Endometrial microvascular endothelial cells (primary cell): ENCODE measurements at regions not wholly inside any gene's neighbourhood (a gene's known extent, or its start where the extent isn't known, plus 50 kb on each side); places are given as distances from the start of the nearest gene placed in this dataset.

Experiments used
- in situ Hi-C: cut with HindIII; loops from 2 replicates; pipeline ENCODE4 v1.10.0; 2017; ENCODE audit warnings: low sequenced_read_pairs, low pct_unique_long_range_greater_than_20kb; ENCODE audit errors: inconsistent ontology term

DNA sequence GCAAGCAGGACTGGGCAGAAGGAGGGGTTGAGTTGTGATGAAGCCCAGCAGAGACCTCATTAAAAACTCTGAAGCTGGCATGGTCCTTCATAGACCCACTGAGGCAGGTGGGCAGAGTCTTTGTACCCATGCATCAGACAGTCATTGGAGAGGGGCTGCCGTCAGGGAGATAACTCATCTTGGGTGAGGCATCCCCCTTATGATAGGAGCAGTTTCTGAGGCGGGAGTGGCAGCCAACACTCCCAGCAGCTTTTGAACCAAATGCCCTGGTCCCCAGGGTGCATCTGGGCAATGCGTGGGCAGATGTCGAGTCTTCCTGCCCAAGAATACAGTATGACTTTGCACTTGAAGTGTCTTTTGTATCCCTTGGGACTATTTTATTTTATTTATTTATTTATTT is 68.1 kb downstream of the HTR5A start:
- in situ Hi-C loops, result no loop called here

DNA sequence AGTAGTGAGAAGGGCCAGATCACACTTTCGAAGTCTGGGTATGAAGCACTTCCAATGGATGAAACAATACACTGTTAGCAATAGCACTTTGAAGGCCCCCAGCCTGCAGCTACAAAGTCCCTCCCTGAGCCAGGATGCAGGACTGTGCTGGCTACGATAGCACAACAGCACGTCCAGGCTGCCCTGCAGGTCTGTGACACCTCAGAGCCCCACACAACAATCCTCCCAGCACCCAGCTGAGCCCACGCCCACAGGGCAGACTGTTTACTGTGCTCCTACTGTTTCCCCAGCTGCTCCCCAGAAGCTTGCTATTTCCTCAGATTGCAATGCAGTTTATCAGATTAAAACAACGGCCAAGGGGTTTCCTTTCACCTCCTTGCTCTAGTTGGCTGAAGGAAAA is 71.4 kb downstream of the HTR5A start:
- in situ Hi-C loops, result no loop called here

- in situ Hi-C loops, result no loop called here
Observed at GRCh38 chr7:155143381-155143780, 73.3 kb downstream of the HTR5A start.

DNA sequence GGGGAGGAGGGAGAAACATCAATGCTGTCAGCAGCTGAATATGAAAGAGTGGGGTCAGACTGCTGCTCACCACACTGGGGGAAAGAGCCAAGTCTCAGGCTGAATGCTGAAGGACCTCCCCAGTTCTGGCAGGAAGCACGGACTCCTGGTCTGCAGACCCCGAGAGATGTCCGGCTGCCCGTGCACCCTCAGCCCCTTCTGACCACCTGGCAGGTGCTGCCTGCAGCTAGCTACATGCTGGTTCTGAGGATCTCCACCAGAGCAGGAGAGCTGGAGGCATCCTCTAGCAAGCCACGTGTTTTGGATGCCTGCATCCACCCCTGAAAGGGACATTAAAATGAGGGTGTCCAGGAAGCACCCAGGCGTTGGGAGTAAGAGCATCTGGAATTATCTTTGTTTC is 74.2 kb downstream of the HTR5A start:
- in situ Hi-C loops, result no loop called here

GRCh38 chr7:155145477-155146255 is 75.5 kb downstream of the HTR5A start:
- in situ Hi-C loops, result no loop called here

DNA sequence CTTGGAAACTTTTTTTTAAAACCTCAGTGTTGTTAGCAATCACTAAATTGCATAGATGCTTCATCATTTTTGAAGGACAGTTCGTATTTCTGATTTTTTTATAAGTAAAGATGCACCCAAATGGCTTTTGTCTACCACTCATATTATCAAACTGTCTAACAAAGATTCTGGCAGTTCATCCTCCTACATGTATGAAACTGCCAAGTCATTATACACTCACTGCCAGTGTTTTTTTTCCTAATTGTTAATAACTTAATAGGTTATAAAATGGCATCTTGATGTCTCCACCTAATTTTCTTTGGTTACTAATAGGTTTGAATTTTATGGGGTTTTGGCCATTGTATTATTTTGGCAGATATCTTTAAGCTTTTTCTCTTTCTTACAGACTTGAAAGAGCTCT is 77.0 kb downstream of the HTR5A start:
- in situ Hi-C loops, result no loop called here

DNA sequence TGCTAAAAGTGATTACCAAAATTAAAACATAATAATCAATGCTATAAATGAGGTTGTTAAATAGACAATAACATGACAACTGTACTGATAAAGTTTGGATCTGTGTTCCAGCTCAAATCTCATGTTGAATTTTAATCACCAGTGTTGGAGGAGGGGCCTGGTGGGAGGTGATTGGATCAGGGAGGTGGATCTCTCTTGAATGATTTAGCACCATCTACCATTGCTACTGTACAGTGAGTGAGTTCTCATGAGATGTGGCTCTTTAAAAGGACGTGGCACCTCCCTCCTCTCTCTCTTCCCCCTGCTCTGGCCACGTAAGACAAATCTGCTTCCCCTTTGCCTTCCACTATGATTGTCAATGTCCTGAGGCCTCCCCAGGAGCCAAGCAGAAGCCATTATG is 77.5 kb downstream of the HTR5A start:
- in situ Hi-C loops, result no loop called here

- in situ Hi-C loops, result no loop called here
Observed at GRCh38 chr7:155153676-155154075, 83.6 kb downstream of the HTR5A start.

GRCh38 chr7:155154586-155154985 is 84.5 kb downstream of the HTR5A start:
- in situ Hi-C loops, result no loop called here

GRCh38 chr7:155161690-155162089 is 91.6 kb downstream of the HTR5A start:
- in situ Hi-C loops, result no loop called here

- in situ Hi-C loops, result no loop called here
Observed at GRCh38 chr7:155162422-155162821, 92.3 kb downstream of the HTR5A start.

DNA sequence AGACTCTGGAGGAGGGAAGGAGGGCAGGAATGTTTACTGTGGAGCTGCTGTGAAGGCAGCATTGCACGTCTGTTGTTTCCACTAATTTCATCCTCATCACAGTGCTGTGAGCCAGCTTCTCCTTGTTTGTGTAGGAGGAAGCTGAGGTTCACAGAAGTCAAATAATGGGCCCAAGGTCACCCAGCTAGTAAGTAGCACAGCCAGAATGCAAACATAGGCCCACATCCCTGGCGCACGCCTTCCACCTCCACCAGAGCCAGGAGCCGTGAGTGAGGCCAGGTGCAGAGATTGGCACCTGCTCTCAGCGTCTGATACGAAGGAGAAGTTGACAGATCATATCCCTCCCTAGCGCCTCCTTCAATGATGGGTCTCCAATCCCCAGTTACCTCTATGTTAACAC is 93.6 kb downstream of the HTR5A start:
- in situ Hi-C loops, result no loop called here

- in situ Hi-C loops, result no loop called here
Observed at GRCh38 chr7:155164316-155164715, 94.2 kb downstream of the HTR5A start.

DNA sequence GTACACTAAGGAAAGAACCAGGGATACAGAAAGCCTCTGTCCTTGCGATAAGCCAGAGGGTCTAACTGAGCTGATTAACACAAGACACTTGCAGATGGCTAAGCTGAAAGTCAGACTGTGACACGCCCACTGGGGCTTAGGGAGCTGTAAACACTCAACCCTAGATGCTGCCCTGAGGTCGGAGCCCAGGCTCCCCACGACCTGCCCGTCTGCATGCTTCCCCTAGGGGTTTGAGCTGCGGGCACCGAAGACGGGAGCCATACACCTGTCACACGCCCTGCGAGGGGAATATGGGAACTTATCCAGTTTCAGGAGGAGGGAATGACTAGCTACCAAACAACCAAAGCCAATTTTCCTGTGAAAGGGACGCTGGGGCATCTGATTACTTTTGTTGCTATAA is 96.0 kb downstream of the HTR5A start:
- in situ Hi-C loops, result no loop called here

GRCh38 chr7:155166673-155167370 is 96.7 kb downstream of the HTR5A start:
- in situ Hi-C loops, result no loop called here

DNA sequence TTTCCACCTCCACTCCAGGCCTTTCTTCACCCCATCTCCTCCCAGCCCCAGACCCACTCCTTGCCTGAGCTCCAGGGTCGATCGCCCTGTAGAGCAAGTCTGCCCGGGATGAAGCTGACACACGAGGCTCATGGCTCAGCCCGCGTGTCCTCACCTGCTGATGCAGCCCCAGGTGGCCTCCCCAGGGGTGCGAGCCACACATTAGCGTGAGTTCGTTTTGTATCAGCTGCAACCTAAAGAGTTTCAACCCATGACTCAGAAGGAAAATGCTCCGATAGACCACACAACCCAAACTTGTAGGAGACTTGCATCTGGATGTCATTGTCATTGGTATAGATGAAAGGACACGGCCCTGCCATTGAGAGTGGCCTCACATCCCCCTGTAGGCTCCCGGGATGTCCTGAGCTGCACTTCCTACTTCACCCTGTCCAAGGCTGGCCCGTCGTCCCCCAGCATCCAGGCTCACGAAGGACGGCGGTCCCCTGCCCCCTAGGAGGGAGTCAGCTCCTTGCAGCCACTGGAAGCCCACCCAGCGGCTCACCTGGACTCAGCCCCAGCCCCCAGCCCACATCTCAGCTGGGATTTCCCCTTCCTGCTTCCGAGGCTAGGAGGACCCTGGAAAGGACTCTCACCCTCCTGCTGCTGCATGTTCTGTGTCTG is 97.7 kb downstream of the HTR5A start:
- in situ Hi-C loops, result no loop called here

- in situ Hi-C loops, result no loop called here
Observed at GRCh38 chr7:155168597-155169480, 98.7 kb downstream of the HTR5A start.

DNA sequence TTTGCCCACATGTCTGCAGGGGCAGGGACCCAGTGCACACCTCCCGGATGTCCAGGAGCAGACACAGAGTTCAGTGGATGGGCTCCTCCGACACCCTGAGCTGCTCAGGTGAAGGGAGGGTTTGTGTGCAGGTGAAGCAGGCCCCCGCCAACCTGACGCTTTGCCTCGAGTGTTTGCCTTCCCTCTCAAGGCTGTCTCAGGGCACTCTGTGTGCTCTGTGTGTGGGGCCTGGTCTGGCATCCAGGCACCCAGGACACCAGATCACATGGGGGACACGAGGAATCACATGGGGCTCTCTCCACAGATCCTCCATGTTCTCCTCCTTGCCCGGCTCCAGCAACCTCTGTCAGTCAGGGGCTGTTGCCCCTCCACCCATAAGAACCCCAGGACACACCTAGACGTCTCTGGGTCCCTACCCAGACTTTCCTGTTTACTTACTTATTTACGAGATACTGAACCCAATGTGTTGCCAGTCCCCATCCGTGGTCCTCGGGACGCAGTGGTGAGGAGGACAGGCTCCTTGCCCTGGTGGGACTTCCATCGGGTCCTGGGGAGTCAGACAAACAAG is 99.5 kb downstream of the HTR5A start:
- in situ Hi-C loops, result no loop called here

- in situ Hi-C loops, result no loop called here
Observed at GRCh38 chr7:155170331-155170730, 100.2 kb downstream of the HTR5A start.
